ENCODE measurements at regions not wholly inside any gene's neighbourhood (a gene's known extent, or its start where the extent isn't known, plus 50 kb on each side); places are given as distances from the start of the nearest gene placed in this dataset.

DNA sequence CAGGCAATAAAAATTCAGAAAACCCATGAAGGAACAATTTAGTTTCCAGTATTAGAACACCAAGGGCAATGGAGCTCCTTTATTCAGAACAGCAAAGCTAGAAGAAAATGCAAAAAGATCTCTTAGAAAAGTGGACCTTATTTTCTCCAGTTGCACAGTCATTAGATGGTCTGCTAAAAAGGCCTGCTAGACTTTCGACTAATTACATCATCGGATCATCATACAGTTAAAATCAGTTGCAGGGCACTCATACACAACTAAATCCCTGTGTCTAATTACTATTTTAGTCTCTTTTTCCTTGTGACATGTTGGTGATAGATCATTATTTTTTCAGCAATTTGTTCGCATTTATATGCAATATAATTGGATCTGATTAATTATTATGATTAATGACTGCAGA lies 425.3 kb downstream of the NR4A2 start:
- ChIA-PET POLR2A (no interaction called here), CTCF (interaction anchor here (1.1 kb wide), 1 partner anchor 9 kb away, joined by 3 read pairs; no protein-coding TSS in a partner anchor)
- H3K9me3 ChIP-seq, result no peaks in the 10 kb centered on the region
- no peaks in the 10 kb centered on the region for H3F3A ChIP-seq (replicated peaks; ENCODE audit: insufficient read depth)
- no peaks in the 10 kb centered on the region for H3K79me2 ChIP-seq (ENCODE audit: insufficient read depth)
- no peak overlapping the region for H2AFZ ChIP-seq (ENCODE audit: low read depth)
- no peaks in the 10 kb centered on the region for H4K20me1 ChIP-seq (ENCODE audit: insufficient read depth)
- no peak overlapping the region for H3K4me2 ChIP-seq
- TF ChIP-seq FOXM1 (IDR thresholded peaks at IDR 0.05; ENCODE audit: low read depth) (no peak), MXI1 (IDR thresholded peaks at IDR 0.05; ENCODE audit: low read depth, low read length) (no peak), ELF1 (IDR thresholded peaks at IDR 0.05) (no peak), GABPA (IDR thresholded peaks at IDR 0.05; ENCODE audit: low read depth) (no peak), TEAD4 (IDR thresholded peaks at IDR 0.05; ENCODE audit: borderline replicate concordance, insufficient read depth) (no peak), RAD21 (IDR thresholded peaks at IDR 0.05; ENCODE audit: low read length) (no peak), TAF1 (IDR thresholded peaks at IDR 0.05; ENCODE audit: borderline replicate concordance, low read depth, low read length) (no peak), RCOR1 (IDR thresholded peaks at IDR 0.05; ENCODE audit: low read length) (no peak), RXRA (IDR thresholded peaks at IDR 0.05; ENCODE audit: borderline replicate concordance, low read depth) (no peak), GATA2 (CRISPR knock-in tag; IDR thresholded peaks at IDR 0.05) (no peak), FOSL2 (IDR thresholded peaks at IDR 0.05; ENCODE audit: borderline replicate concordance, low read depth) (no peak), SMC3 (IDR thresholded peaks at IDR 0.05; ENCODE audit: low read depth, low read length) (no peak), NRF1 (IDR thresholded peaks at IDR 0.05; ENCODE audit: low read depth, low read length) (no peak), CHD2 (IDR thresholded peaks at IDR 0.05; ENCODE audit: low read length, partially characterized antibody) (no peak), EP300 (IDR thresholded peaks at IDR 0.05; ENCODE audit: borderline replicate concordance in 1 of 2, low read depth in 1 of 2, low read length in 1 of 2) (no peak), RFX5 (IDR thresholded peaks at IDR 0.05; ENCODE audit: low read length) (no peak), YY1 (IDR thresholded peaks at IDR 0.05; ENCODE audit: low read depth) (no peak)
- TF ChIP-seq, protein P1, sequence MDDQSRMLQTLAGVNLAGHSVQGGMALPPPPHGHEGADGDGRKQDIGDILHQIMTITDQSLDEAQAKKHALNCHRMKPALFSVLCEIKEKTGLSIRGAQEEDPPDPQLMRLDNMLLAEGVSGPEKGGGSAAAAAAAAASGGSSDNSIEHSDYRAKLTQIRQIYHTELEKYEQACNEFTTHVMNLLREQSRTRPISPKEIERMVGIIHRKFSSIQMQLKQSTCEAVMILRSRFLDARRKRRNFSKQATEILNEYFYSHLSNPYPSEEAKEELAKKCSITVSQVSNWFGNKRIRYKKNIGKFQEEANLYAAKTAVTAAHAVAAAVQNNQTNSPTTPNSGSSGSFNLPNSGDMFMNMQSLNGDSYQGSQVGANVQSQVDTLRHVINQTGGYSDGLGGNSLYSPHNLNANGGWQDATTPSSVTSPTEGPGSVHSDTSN (IDR thresholded peaks at IDR 0.05), result no peak
- TF ChIP-seq, protein P2, sequence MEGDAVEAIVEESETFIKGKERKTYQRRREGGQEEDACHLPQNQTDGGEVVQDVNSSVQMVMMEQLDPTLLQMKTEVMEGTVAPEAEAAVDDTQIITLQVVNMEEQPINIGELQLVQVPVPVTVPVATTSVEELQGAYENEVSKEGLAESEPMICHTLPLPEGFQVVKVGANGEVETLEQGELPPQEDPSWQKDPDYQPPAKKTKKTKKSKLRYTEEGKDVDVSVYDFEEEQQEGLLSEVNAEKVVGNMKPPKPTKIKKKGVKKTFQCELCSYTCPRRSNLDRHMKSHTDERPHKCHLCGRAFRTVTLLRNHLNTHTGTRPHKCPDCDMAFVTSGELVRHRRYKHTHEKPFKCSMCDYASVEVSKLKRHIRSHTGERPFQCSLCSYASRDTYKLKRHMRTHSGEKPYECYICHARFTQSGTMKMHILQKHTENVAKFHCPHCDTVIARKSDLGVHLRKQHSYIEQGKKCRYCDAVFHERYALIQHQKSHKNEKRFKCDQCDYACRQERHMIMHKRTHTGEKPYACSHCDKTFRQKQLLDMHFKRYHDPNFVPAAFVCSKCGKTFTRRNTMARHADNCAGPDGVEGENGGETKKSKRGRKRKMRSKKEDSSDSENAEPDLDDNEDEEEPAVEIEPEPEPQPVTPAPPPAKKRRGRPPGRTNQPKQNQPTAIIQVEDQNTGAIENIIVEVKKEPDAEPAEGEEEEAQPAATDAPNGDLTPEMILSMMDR (IDR thresholded peaks at IDR 0.05), result no peak
- TF ChIP-seq, protein P3, sequence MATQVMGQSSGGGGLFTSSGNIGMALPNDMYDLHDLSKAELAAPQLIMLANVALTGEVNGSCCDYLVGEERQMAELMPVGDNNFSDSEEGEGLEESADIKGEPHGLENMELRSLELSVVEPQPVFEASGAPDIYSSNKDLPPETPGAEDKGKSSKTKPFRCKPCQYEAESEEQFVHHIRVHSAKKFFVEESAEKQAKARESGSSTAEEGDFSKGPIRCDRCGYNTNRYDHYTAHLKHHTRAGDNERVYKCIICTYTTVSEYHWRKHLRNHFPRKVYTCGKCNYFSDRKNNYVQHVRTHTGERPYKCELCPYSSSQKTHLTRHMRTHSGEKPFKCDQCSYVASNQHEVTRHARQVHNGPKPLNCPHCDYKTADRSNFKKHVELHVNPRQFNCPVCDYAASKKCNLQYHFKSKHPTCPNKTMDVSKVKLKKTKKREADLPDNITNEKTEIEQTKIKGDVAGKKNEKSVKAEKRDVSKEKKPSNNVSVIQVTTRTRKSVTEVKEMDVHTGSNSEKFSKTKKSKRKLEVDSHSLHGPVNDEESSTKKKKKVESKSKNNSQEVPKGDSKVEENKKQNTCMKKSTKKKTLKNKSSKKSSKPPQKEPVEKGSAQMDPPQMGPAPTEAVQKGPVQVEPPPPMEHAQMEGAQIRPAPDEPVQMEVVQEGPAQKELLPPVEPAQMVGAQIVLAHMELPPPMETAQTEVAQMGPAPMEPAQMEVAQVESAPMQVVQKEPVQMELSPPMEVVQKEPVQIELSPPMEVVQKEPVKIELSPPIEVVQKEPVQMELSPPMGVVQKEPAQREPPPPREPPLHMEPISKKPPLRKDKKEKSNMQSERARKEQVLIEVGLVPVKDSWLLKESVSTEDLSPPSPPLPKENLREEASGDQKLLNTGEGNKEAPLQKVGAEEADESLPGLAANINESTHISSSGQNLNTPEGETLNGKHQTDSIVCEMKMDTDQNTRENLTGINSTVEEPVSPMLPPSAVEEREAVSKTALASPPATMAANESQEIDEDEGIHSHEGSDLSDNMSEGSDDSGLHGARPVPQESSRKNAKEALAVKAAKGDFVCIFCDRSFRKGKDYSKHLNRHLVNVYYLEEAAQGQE (IDR thresholded peaks at IDR 0.05; ENCODE audit: low read depth, low read length), result no peak
- H3K9ac ChIP-seq, result no peak overlapping the region
- 11% methylated on average over 3 of the region's 3 CpGs for whole genome bisulfite sequencing (ENCODE audit: low lambda C conversion rate)
- no peak for DNase-seq
- no peaks in the 10 kb centered on the region for H3K27me3 ChIP-seq (ENCODE audit: insufficient read depth)
- no peak overlapping the region for H3K4me3 ChIP-seq (ENCODE audit: low read depth in 2 of 2, low read length in 1 of 2)
- no peaks in the 10 kb centered on the region for H3K9me2 ChIP-seq
- no peaks in the 10 kb centered on the region for H3K4me1 ChIP-seq (ENCODE audit: control insufficient read depth in 1 of 2, insufficient read depth in 2 of 2, low read depth in 1 of 2, low read length in 1 of 2)
- H3K36me3 ChIP-seq (replicated peaks in 1 of 2; ENCODE audit: control insufficient read depth in 1 of 2, insufficient read depth in 2 of 2, low read length in 1 of 2), result no peaks in the 10 kb centered on the region
- H3K27ac ChIP-seq (ENCODE audit: low read depth in 2 of 2, low read length in 1 of 2), result no peak overlapping the region
